HEK293 (cell line): ENCODE measurements at regions not wholly inside any gene's neighbourhood (a gene's known extent, or its start where the extent isn't known, plus 50 kb on each side); places are given as distances from the start of the nearest gene placed in this dataset.

Experiments used
- CTCF ChIA-PET: fragments of 350-600 bp; formaldehyde crosslinking; extraction: SDS; loops from one replicate; lab custom pipeline; 2021; ENCODE audit warnings: antibody characterized with exemption; lab: Yijun Ruan, JAX
- POLR2A ChIA-PET: fragments of 300-600 bp; formaldehyde crosslinking; extraction: SDS; loops from one replicate; lab custom pipeline; 2020; ENCODE audit warnings: antibody characterized with exemption, inconsistent platforms; lab: Yijun Ruan, JAX
- H3K27ac ChIP-seq: fragments of 200-500 bp; sonication (Bioruptor generic); 2 replicates; pipeline ENCODE4 v1.5.1; 2014; ENCODE audit warnings: low read depth, low read length, control low read depth, inconsistent platforms; ENCODE audit errors: extremely low read depth
- H3K36me3 ChIP-seq, 2 experiments: fragments of 200-500 bp in 1 of 2; sonication (Bioruptor generic) in 1 of 2; 1 replicate in 1 of 2; 2 replicates in 1 of 2; pipeline ENCODE4 v1.5.1; 2014 to 2017; ENCODE audit warnings: inconsistent platforms in 2 of 2, low read length in 2 of 2; ENCODE audit not compliant: control insufficient read depth in 2 of 2, insufficient read depth in 1 of 2
- H3K4me1 ChIP-seq: fragments of 200-500 bp; sonication (Bioruptor generic); 2 replicates; pipeline ENCODE4 v1.5.1; 2014; ENCODE audit warnings: mild to moderate bottlenecking, low read length, inconsistent platforms; ENCODE audit not compliant: control insufficient read depth, insufficient read depth
- H3K4me3 ChIP-seq: 2 replicates; pipeline ENCODE4 v1.5.1; 2011; ENCODE audit warnings: low read depth, mild to moderate bottlenecking, control low read depth, low read length, moderate library complexity
- H3K9me3 ChIP-seq: fragments of 200-500 bp; sonication (Bioruptor generic); 2 replicates; pipeline ENCODE4 v1.5.1; 2014; ENCODE audit warnings: low read depth, low read length, inconsistent platforms; ENCODE audit not compliant: control insufficient read depth, insufficient read depth
- BCL11A ChIP-seq: fragments of 450-650 bp; formaldehyde crosslinking; IDR thresholded peaks from 2 replicates; pipeline ENCODE4 v1.5.1; 2016; ENCODE audit warnings: low read depth, missing biosample characterization, missing genetic modification characterization
- EGR2 ChIP-seq: fragments of 450-650 bp; formaldehyde crosslinking; IDR thresholded peaks from 2 replicates; pipeline ENCODE4 v1.5.1; 2016; ENCODE audit warnings: low read depth, missing biosample characterization, missing genetic modification characterization
- GFI1B ChIP-seq: fragments of 450-650 bp; formaldehyde crosslinking; IDR thresholded peaks from 2 replicates; pipeline ENCODE4 v1.5.1; 2016; ENCODE audit warnings: missing biosample characterization, missing genetic modification characterization
- HOXA7 ChIP-seq: sonication (generic); formaldehyde crosslinking; IDR thresholded peaks from 2 replicates; pipeline ENCODE4 v1.8.1; 2022; ENCODE audit warnings: missing genetic modification reagents, borderline replicate concordance
- KLF1 ChIP-seq: fragments of 450-650 bp; formaldehyde crosslinking; IDR thresholded peaks from 2 replicates; pipeline ENCODE4 v1.5.1; 2016; ENCODE audit warnings: missing biosample characterization, missing genetic modification characterization
- KLF10 ChIP-seq: fragments of 450-650 bp; IDR thresholded peaks from 2 replicates; pipeline ENCODE4 v1.5.1; 2018; ENCODE audit warnings: missing biosample characterization, mild to moderate bottlenecking, missing genetic modification characterization
- KLF7 ChIP-seq: fragments of 450-650 bp; formaldehyde crosslinking; IDR thresholded peaks from 2 replicates; pipeline ENCODE4 v1.5.1; 2016; ENCODE audit warnings: missing biosample characterization, missing genetic modification characterization, borderline replicate concordance
- KLF8 ChIP-seq: fragments of 450-650 bp; formaldehyde crosslinking; IDR thresholded peaks from 2 replicates; pipeline ENCODE4 v1.5.1; 2016; ENCODE audit warnings: missing biosample characterization, missing genetic modification characterization
- REPIN1 ChIP-seq: fragments of 450-650 bp; formaldehyde crosslinking; IDR thresholded peaks from 2 replicates; pipeline ENCODE4 v1.5.1; 2017; ENCODE audit warnings: missing biosample characterization, missing genetic modification characterization, low read depth
- ZBTB17 ChIP-seq: fragments of 450-650 bp; formaldehyde crosslinking; IDR thresholded peaks from 2 replicates; pipeline ENCODE4 v1.5.1; 2016; ENCODE audit warnings: missing biosample characterization, missing genetic modification characterization
- ZFP3 ChIP-seq: fragments of 450-650 bp; formaldehyde crosslinking; IDR thresholded peaks from 2 replicates; pipeline ENCODE4 v1.5.1; 2016; ENCODE audit warnings: low read depth, missing biosample characterization, missing genetic modification characterization
- ZNF112 ChIP-seq: fragments of 450-650 bp; formaldehyde crosslinking; IDR thresholded peaks from 2 replicates; pipeline ENCODE4 v1.5.0; 2017; ENCODE audit warnings: missing biosample characterization, missing genetic modification characterization
- ZNF121 ChIP-seq: fragments of 450-650 bp; formaldehyde crosslinking; IDR thresholded peaks from 2 replicates; pipeline ENCODE4 v1.5.1; 2016; ENCODE audit warnings: missing biosample characterization, missing genetic modification characterization
- ZNF132 ChIP-seq: fragments of 450-650 bp; formaldehyde crosslinking; IDR thresholded peaks from 2 replicates; pipeline ENCODE4 v1.5.1; 2017; ENCODE audit warnings: missing biosample characterization, missing genetic modification characterization, borderline replicate concordance
- ZNF146 ChIP-seq: fragments of 450-650 bp; formaldehyde crosslinking; IDR thresholded peaks from 2 replicates; pipeline ENCODE4 v1.5.1; 2016; ENCODE audit warnings: missing biosample characterization, missing genetic modification characterization
- ZNF16 ChIP-seq: fragments of 450-650 bp; formaldehyde crosslinking; IDR thresholded peaks from 2 replicates; pipeline ENCODE4 v1.5.1; 2016; ENCODE audit warnings: low read depth, missing biosample characterization, missing genetic modification characterization
- ZNF175 ChIP-seq: fragments of 450-650 bp; formaldehyde crosslinking; IDR thresholded peaks from 2 replicates; pipeline ENCODE4 v1.5.1; 2016; ENCODE audit warnings: missing biosample characterization, missing genetic modification characterization
- ZNF394 ChIP-seq: fragments of 450-650 bp; formaldehyde crosslinking; IDR thresholded peaks from 2 replicates; pipeline ENCODE4 v1.5.1; 2016; ENCODE audit warnings: missing biosample characterization, missing genetic modification characterization, mild to moderate bottlenecking, moderate library complexity, borderline replicate concordance
- ZNF473 ChIP-seq: fragments of 450-650 bp; formaldehyde crosslinking; IDR thresholded peaks from 2 replicates; pipeline ENCODE4 v1.5.1; 2017; ENCODE audit warnings: missing biosample characterization, missing genetic modification characterization
- ZNF510 ChIP-seq: fragments of 450-650 bp; formaldehyde crosslinking; IDR thresholded peaks from 2 replicates; pipeline ENCODE4 v1.5.1; 2018; ENCODE audit warnings: mild to moderate bottlenecking, missing genetic modification characterization, missing biosample characterization; ENCODE audit not compliant: insufficient replicate concordance
- ZNF521 ChIP-seq: fragments of 450-650 bp; formaldehyde crosslinking; IDR thresholded peaks from 2 replicates; pipeline ENCODE4 v1.5.1; 2017; ENCODE audit warnings: missing biosample characterization, mild to moderate bottlenecking, missing genetic modification characterization
- ZNF555 ChIP-seq: fragments of 450-650 bp; formaldehyde crosslinking; conservative IDR thresholded peaks from 2 replicates; pipeline ENCODE4 v1.5.1; 2017; ENCODE audit warnings: missing biosample characterization, mild to moderate bottlenecking, missing genetic modification characterization, inconsistent platforms
- ZNF768 ChIP-seq: fragments of 450-650 bp; formaldehyde crosslinking; IDR thresholded peaks from 2 replicates; pipeline ENCODE4 v1.5.1; 2018; ENCODE audit warnings: missing biosample characterization, mild to moderate bottlenecking, missing genetic modification characterization
- ZSCAN16 ChIP-seq: fragments of 450-650 bp; formaldehyde crosslinking; IDR thresholded peaks from 2 replicates; pipeline ENCODE4 v1.5.1; 2016; ENCODE audit warnings: missing biosample characterization, missing genetic modification characterization
- TF ChIP-seq, protein P1 (sequence below): fragments of 450-650 bp; formaldehyde crosslinking; optimal IDR thresholded peaks from 2 replicates; pipeline ENCODE3; 2016; ENCODE audit warnings: missing biosample characterization, mild to moderate bottlenecking, missing genetic modification characterization
- TF ChIP-seq, protein P2 (sequence below): fragments of 450-650 bp; formaldehyde crosslinking; IDR thresholded peaks from 2 replicates; pipeline ENCODE4 v1.5.1; 2017; ENCODE audit warnings: missing biosample characterization, missing genetic modification characterization
- TF ChIP-seq, protein P3 (sequence below): fragments of 450-650 bp; formaldehyde crosslinking; IDR thresholded peaks from 2 replicates; pipeline ENCODE4 v1.5.1; 2016; ENCODE audit warnings: missing biosample characterization, missing genetic modification characterization

DNA sequence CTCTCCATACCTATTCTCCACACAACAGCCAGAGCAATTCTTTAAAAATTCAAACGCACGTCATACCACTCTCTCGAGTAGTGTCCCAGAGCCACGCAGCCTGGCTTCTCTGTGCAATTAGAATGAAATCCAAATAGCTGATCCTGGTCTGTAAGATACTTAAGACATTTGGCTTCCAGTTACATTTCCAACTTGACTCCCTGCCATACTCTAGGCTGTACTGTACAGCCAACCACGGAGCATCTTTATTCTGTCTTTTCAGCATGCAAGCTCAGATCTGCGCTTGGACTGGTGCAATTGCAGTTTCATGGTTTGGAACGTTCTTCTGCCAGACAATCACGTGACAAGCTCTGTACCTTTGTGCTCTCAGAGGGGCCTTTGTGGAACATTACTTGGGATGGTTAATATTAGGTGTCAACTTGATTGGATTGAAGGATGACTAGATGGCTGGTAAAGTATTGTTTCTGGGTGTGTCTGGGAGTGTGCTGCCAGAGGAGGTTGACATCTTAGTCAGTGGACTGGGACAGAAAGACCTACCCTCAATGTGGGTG is 325.6 kb downstream of the SOX11 start:
- TF ChIP-seq ZNF394, result no peak
- no peak for TF ChIP-seq GFI1B
- TF ChIP-seq HOXA7, result no peak
- no peak for TF ChIP-seq ZSCAN16 (tag by site-specific recombination)
- no peak for TF ChIP-seq ZNF768 (tag by site-specific recombination)
- TF ChIP-seq ZNF521 (tag by site-specific recombination), result no peak
- TF ChIP-seq ZBTB17 (tag by site-specific recombination), result no peak
- TF ChIP-seq ZNF555 (tag by site-specific recombination), result no peak
- no peak for TF ChIP-seq ZFP3 (tag by site-specific recombination)
- no peak for TF ChIP-seq ZNF510 (tag by site-specific recombination)
- TF ChIP-seq ZNF16 (tag by site-specific recombination), result no peak
- TF ChIP-seq, all 188 proteins: peak for 0
- Histone ChIP-seq H3K4me3 (no peak overlapping the region), H3K36me3 (no peaks in the 10 kb centered on the region), H3K4me1 (no peaks in the 10 kb centered on the region), H3K9me3 (no peaks in the 10 kb centered on the region), H3K27ac (no peak overlapping the region)
- POLR2A ChIA-PET, result no interaction called here
- CTCF ChIA-PET, result interaction anchor here (0.6 kb wide), 1 partner anchor 1065 kb away, joined by 6 read pairs; no protein-coding TSS in a partner anchor

DNA sequence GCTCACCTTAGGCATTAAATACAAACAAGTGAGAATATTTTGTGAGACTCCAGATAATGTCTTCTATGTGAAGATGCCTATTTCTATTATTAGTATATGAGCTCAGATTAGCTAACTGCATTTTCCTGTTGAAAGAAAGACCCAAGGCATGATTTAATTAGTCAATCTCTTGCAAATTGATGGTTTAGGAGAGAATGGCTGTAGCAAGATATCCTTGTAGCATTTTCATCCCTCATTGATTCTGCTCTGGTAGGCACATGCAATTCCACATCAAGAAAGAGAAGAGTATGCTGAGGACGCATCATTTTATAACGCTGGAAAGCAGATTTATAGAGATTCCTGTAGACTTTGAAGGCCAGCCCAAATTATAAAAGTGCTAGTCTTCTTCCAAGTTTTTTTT is 332.0 kb downstream of the SOX11 start:
- H3K36me3 ChIP-seq, result no peaks in the 10 kb centered on the region
- POLR2A ChIA-PET, result no interaction called here
- no peaks in the 10 kb centered on the region for H3K4me1 ChIP-seq
- TF ChIP-seq KLF1 (tag by site-specific recombination) (no peak), ZNF132 (tag by site-specific recombination) (no peak), ZNF175 (tag by site-specific recombination) (no peak), KLF7 (tag by site-specific recombination) (no peak), ZNF146 (tag by site-specific recombination) (no peak), ZNF112 (tag by site-specific recombination) (no peak), ZNF16 (tag by site-specific recombination) (no peak), REPIN1 (tag by site-specific recombination) (no peak), ZNF473 (tag by site-specific recombination) (no peak), ZNF121 (tag by site-specific recombination) (no peak), KLF10 (tag by site-specific recombination) (no peak), BCL11A (tag by site-specific recombination) (no peak), KLF8 (no peak), EGR2 (tag by site-specific recombination) (no peak)
- TF ChIP-seq, protein P1, sequence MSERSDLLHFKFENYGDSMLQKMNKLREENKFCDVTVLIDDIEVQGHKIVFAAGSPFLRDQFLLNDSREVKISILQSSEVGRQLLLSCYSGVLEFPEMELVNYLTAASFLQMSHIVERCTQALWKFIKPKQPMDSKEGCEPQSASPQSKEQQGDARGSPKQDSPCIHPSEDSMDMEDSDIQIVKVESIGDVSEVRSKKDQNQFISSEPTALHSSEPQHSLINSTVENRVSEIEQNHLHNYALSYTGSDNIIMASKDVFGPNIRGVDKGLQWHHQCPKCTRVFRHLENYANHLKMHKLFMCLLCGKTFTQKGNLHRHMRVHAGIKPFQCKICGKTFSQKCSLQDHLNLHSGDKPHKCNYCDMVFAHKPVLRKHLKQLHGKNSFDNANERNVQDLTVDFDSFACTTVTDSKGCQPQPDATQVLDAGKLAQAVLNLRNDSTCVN (tag by site-specific recombination), result no peak
- TF ChIP-seq, protein P2, sequence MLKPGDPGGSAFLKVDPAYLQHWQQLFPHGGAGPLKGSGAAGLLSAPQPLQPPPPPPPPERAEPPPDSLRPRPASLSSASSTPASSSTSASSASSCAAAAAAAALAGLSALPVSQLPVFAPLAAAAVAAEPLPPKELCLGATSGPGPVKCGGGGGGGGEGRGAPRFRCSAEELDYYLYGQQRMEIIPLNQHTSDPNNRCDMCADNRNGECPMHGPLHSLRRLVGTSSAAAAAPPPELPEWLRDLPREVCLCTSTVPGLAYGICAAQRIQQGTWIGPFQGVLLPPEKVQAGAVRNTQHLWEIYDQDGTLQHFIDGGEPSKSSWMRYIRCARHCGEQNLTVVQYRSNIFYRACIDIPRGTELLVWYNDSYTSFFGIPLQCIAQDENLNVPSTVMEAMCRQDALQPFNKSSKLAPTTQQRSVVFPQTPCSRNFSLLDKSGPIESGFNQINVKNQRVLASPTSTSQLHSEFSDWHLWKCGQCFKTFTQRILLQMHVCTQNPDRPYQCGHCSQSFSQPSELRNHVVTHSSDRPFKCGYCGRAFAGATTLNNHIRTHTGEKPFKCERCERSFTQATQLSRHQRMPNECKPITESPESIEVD, result no peak
- TF ChIP-seq, protein P3, sequence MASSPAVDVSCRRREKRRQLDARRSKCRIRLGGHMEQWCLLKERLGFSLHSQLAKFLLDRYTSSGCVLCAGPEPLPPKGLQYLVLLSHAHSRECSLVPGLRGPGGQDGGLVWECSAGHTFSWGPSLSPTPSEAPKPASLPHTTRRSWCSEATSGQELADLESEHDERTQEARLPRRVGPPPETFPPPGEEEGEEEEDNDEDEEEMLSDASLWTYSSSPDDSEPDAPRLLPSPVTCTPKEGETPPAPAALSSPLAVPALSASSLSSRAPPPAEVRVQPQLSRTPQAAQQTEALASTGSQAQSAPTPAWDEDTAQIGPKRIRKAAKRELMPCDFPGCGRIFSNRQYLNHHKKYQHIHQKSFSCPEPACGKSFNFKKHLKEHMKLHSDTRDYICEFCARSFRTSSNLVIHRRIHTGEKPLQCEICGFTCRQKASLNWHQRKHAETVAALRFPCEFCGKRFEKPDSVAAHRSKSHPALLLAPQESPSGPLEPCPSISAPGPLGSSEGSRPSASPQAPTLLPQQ (tag by site-specific recombination), result no peak
- no peak overlapping the region for H3K27ac ChIP-seq
- CTCF ChIA-PET, result no interaction called here
- no peak overlapping the region for H3K4me3 ChIP-seq
- no peaks in the 10 kb centered on the region for H3K9me3 ChIP-seq
